GM10248 (cell line): ENCODE measurements at regions not wholly inside any gene's neighbourhood (a gene's known extent, or its start where the extent isn't known, plus 50 kb on each side); places are given as distances from the start of the nearest gene placed in this dataset.
"Not testable (repeated sequence)": the region's sequence is repeated elsewhere in the genome, so short reads cannot be mapped to it uniquely, and the experiment has no call there.

Experiments
- CTCF ChIA-PET: fragments of 300-600 bp; sonication (Branson Sonifier 250); formaldehyde crosslinking; extraction: SDS; loops from one replicate; lab custom pipeline; 2021; ENCODE audit warnings: antibody characterized with exemption; lab: Yijun Ruan, JAX
- POLR2A ChIA-PET: fragments of 350-650 bp; sonication (Branson Sonifier 250); formaldehyde crosslinking; extraction: SDS; loops from one replicate; lab custom pipeline; 2020; ENCODE audit warnings: antibody characterized with exemption; lab: Yijun Ruan, JAX
- DNase-seq: peaks from one replicate; pipeline ENCODE4 v3.0.0; 2012; ENCODE audit errors: extremely low spot score
- CTCF ChIP-seq: IDR thresholded peaks from 2 replicates; pipeline ENCODE4 v1.5.1; 2012; ENCODE audit warnings: mild to moderate bottlenecking, low read depth; ENCODE audit errors: extremely low read depth, missing control alignments, control extremely low read depth

- DNase-seq, result no peak
- TF ChIP-seq CTCF, result no peak
- POLR2A ChIA-PET, result no interaction called here
- CTCF ChIA-PET, result no interaction called here
Measured at GRCh38 chr7:81298951-81299666, 380.3 kb upstream of the SEMA3C start.

GRCh38 chr7:81297317-81297716, 378.5 kb upstream of the SEMA3C start:
- POLR2A ChIA-PET, result no interaction called here
- CTCF ChIA-PET, result interaction anchor here (2.4 kb wide), 1 partner anchor 24 kb away, joined by 5 read pairs; no protein-coding TSS in a partner anchor
- no peak for DNase-seq
- TF ChIP-seq CTCF, result no peak

- TF ChIP-seq CTCF, result no peak
- ChIA-PET POLR2A (no interaction called here), CTCF (interaction anchor here (1.0 to 2.4 kb wide), 2 partner anchors 10 to 24 kb away, joined by 3 to 5 read pairs; no protein-coding TSS in a partner anchor)
- DNase-seq, result no peak
Measured at GRCh38 chr7:81296726-81297125, 377.9 kb upstream of the SEMA3C start.

- POLR2A ChIA-PET, result no interaction called here
- no peak for TF ChIP-seq CTCF
- CTCF ChIA-PET, result interaction anchor here (2.4 kb wide), 1 partner anchor 26 kb away, joined by 5 read pairs; no protein-coding TSS in a partner anchor
- no peak for DNase-seq
Measured at GRCh38 chr7:81294897-81295515, 376.2 kb upstream of the SEMA3C start.

GRCh38 chr7:81293806-81294205, 375.0 kb upstream of the SEMA3C start:
- no peak for TF ChIP-seq CTCF
- DNase-seq, result no peak
- CTCF ChIA-PET, result interaction anchor here (1.3 kb wide), 1 partner anchor 9 kb away, joined by 3 read pairs; no protein-coding TSS in a partner anchor
- POLR2A ChIA-PET, result no interaction called here

GRCh38 chr7:81286754-81287153, 367.9 kb upstream of the SEMA3C start:
- CTCF ChIA-PET, result interaction anchor here (1.6 to 2.4 kb wide), 2 partner anchors 10 to 33 kb away, joined by 3 to 9 read pairs; no protein-coding TSS in a partner anchor
- POLR2A ChIA-PET, DNase-seq: not testable (repeated sequence)
